Lung (tissue), 11 donors: ENCODE measurements at regions not wholly inside any gene's neighbourhood (a gene's known extent, or its start where the extent isn't known, plus 50 kb on each side); places are given as distances from the start of the nearest gene placed in this dataset.

Source experiments
- ATAC-seq: fragments of 200-7000 bp; cut with Tn5 transposase; one replicate; pipeline ENCODE4 v1.9.1; 2020; ENCODE audit warnings: moderate number of reproducible peaks; ENCODE audit not compliant: insufficient read depth, low FRiP score
- DNase-seq, 3 donors: peaks; one replicate each; pipeline ENCODE4 v3.0.0-alpha.2; 2013 to 2017
- H3K27ac ChIP-seq, 2 donors: one replicate each; pipeline ENCODE4 v1.5.1; 2013; ENCODE audit warnings: mild to moderate bottlenecking in 2 of 2, moderate library complexity in 2 of 2, control low read depth in 1 of 2, inconsistent platforms in 1 of 2, low read depth in 1 of 2, low read length in 1 of 2
- H3K27me3 ChIP-seq, 3 donors: one replicate each; pipeline ENCODE4 v1.5.1; 2013; ENCODE audit warnings: low read length in 2 of 3; ENCODE audit not compliant: control insufficient read depth in 3 of 3, insufficient read depth in 3 of 3
- H3K36me3 ChIP-seq, 4 donors: one replicate each; pipeline ENCODE4 v1.5.1; 2013; ENCODE audit warnings: low read length in 4 of 4, mild to moderate bottlenecking in 1 of 4, moderate library complexity in 1 of 4; ENCODE audit not compliant: control insufficient read depth in 4 of 4, insufficient read depth in 4 of 4
- H3K4me1 ChIP-seq, 5 donors: one replicate each; pipeline ENCODE4 v1.5.1; 2013; ENCODE audit warnings: low read length in 5 of 5, mild to moderate bottlenecking in 2 of 5, moderate library complexity in 1 of 5; ENCODE audit not compliant: control insufficient read depth in 5 of 5, insufficient read depth in 5 of 5
- H3K4me3 ChIP-seq: one replicate; pipeline ENCODE4 v1.5.1; 2013; ENCODE audit warnings: mild to moderate bottlenecking, control low read depth, moderate library complexity
- H3K9ac ChIP-seq, 2 donors: one replicate each; pipeline ENCODE4 v1.5.1; 2013; ENCODE audit warnings: low read length in 2 of 2, control low read depth in 1 of 2; ENCODE audit not compliant: insufficient read depth in 1 of 2
- H3K9me3 ChIP-seq, 4 donors: one replicate each; pipeline ENCODE4 v1.5.1; 2013; ENCODE audit warnings: low read length in 3 of 4, mild to moderate bottlenecking in 1 of 4, moderate library complexity in 1 of 4; ENCODE audit not compliant: control insufficient read depth in 4 of 4, insufficient read depth in 3 of 4
- CTCF ChIP-seq: IDR thresholded peaks from 2 replicates; pipeline ENCODE4 v1.5.1; 2012; ENCODE audit warnings: mild to moderate bottlenecking; ENCODE audit errors: control extremely low read depth, extremely low read depth
- WGBS, 2 donors: extraction: QIAGEN DNeasy Blood & Tissue Kit; methylation state at CpG; one replicate each; pipeline ENCODE4 v1.1.7; 2013; 5-methylcytosine and 5-hydroxymethylcytosine counted together
- donor health status: control.
- donor health status: control.
- donor health status: Bipolar disorder and iron deficiency.
- donor health status: healthy.
- donor health status: DM: yes; HTN: yes; CAD: no.

GRCh38 chr2:224308272-224308911 lies 93.5 kb downstream of the FAM124B start:
- H3K4me3 ChIP-seq = no peak overlapping the region
- ATAC-seq = no peak
- no peak overlapping the region for H3K27ac ChIP-seq
- H3K9ac ChIP-seq = no peak overlapping the region
- 37 to 56% methylated on average over 2 of the region's 2 CpGs for WGBS, 2 donors
- no peaks in the 10 kb centered on the region for H3K4me1 ChIP-seq
- TF ChIP-seq CTCF = no peak
- peaks cover 0 to 2% (median 0%) of the 10 kb centered on the region in 3 donors for H3K27me3 ChIP-seq
- no peak for DNase-seq
- H3K9me3 ChIP-seq = no peaks in the 10 kb centered on the region
- no peaks in the 10 kb centered on the region for H3K36me3 ChIP-seq

- Histone ChIP-seq H3K9me3 (no peaks in the 10 kb centered on the region), H3K36me3 (no peaks in the 10 kb centered on the region), H3K4me1 (no peaks in the 10 kb centered on the region), H3K27ac (no peak overlapping the region), H3K9ac (no peak overlapping the region), H3K27me3 (no peaks in the 10 kb centered on the region), H3K4me3 (no peak overlapping the region)
- no peak for ATAC-seq
- no peak for TF ChIP-seq CTCF
- DNase-seq = no peak
- 85 to 92% methylated on average over 8 of the region's 8 CpGs for WGBS, 2 donors
These were observed 99.0 kb downstream of the FAM124B start for GRCh38 chr2:224302952-224303351.

- Histone ChIP-seq H3K4me3 (no peak overlapping the region), H3K36me3 (no peaks in the 10 kb centered on the region), H3K4me1 (no peaks in the 10 kb centered on the region), H3K9ac (no peak overlapping the region), H3K27ac (no peak overlapping the region), H3K9me3 (no peaks in the 10 kb centered on the region), H3K27me3 (no peaks in the 10 kb centered on the region)
- 80 to 81% methylated on average over 6 of the region's 6 CpGs for WGBS, 2 donors
- DNase-seq (no peak), ATAC-seq (no peak)
- TF ChIP-seq CTCF = no peak
These were observed 107.9 kb downstream of the FAM124B start for GRCh38 chr2:224293976-224294375.

- ATAC-seq = no peak
- Histone ChIP-seq H3K27ac (no peak overlapping the region), H3K9ac (no peak overlapping the region), H3K4me3 (no peak overlapping the region), H3K36me3 (no peaks in the 10 kb centered on the region), H3K4me1 (peaks cover 0 to 3% (median 0%) of the 10 kb centered on the region in 5 donors), H3K27me3 (no peaks in the 10 kb centered on the region), H3K9me3 (peaks cover 0 to 3% (median 0%) of the 10 kb centered on the region in 4 donors)
- no peak for DNase-seq
- 59 to 76% methylated on average over 2 of the region's 2 CpGs for WGBS, 2 donors
- no peak for TF ChIP-seq CTCF
These were observed 114.4 kb downstream of the FAM124B start for GRCh38 chr2:224287531-224287930.
